Gastrocnemius medialis (tissue), 4 donors: ENCODE measurements at regions not wholly inside any gene's neighbourhood (a gene's known extent, or its start where the extent isn't known, plus 50 kb on each side); places are given as distances from the start of the nearest gene placed in this dataset.

Source experiments
- POLR2A ChIP-seq, 2 donors: fragments of 450-650 bp; IDR thresholded peaks; one replicate each; pipeline ENCODE4 v1.6.1; 2017; ENCODE audit warnings: antibody characterized with exemption in 2 of 2, mild to moderate bottlenecking in 2 of 2, moderate library complexity in 2 of 2
- TF ChIP-seq, protein P1 (sequence below), 5 experiments: fragments of 450-650 bp in 3 of 5; fragments of 200-600 bp in 2 of 5; sonication (generic) in 2 of 5; IDR thresholded peaks in 4 of 5; conservative IDR thresholded peaks in 1 of 5; 1 replicate in 4 of 5; 2 replicates in 1 of 5; pipeline ENCODE4 v1.5.1; 2016 to 2019; ENCODE audit warnings: antibody characterized with exemption in 5 of 5, mild to moderate bottlenecking in 3 of 5, moderate library complexity in 3 of 5

DNA sequence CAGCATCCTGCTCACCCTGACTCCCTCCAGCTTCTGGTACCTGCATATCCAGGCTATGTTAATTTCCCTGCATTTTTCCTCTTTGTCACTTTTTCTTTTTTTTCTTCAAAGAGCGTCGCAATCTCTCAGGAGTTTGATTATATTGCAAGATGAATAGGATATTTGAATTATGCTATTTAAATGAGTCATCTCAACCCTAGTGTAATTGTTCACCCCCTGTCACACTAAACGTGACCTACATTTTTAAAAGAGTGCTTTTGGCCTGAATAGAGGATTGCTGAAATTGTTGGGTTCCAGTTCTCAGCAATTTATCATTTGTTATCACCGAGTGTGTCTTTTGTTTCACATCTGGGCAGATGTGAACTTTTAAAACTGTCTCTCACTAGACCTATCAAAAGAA is 294.7 kb downstream of the SOX2 start:
- TF ChIP-seq POLR2A (IDR thresholded peaks at IDR 0.05) = no peak
- TF ChIP-seq, protein P1, sequence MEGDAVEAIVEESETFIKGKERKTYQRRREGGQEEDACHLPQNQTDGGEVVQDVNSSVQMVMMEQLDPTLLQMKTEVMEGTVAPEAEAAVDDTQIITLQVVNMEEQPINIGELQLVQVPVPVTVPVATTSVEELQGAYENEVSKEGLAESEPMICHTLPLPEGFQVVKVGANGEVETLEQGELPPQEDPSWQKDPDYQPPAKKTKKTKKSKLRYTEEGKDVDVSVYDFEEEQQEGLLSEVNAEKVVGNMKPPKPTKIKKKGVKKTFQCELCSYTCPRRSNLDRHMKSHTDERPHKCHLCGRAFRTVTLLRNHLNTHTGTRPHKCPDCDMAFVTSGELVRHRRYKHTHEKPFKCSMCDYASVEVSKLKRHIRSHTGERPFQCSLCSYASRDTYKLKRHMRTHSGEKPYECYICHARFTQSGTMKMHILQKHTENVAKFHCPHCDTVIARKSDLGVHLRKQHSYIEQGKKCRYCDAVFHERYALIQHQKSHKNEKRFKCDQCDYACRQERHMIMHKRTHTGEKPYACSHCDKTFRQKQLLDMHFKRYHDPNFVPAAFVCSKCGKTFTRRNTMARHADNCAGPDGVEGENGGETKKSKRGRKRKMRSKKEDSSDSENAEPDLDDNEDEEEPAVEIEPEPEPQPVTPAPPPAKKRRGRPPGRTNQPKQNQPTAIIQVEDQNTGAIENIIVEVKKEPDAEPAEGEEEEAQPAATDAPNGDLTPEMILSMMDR (IDR thresholded peaks at IDR 0.05 in 4 of 5, conservative IDR thresholded peaks at IDR 0.05 in 1 of 5) = no peak
